Muscle of back (tissue), 3 donors: ENCODE measurements at regions not wholly inside any gene's neighbourhood (a gene's known extent, or its start where the extent isn't known, plus 50 kb on each side); places are given as distances from the start of the nearest gene placed in this dataset.

Experiments
- DNase-seq, 3 donors: peaks; one replicate each; pipeline versions ENCODE4 v3.0.0 to v3.0.0-alpha.2; 2013

GRCh38 chr16:79662669-79663313 lies 62.3 kb upstream of the MAF start:
- DNase-seq, result no peak

GRCh38 chr16:79662122-79662521 lies 61.6 kb upstream of the MAF start:
- DNase-seq, result no peak

- no peak for DNase-seq
Observed at GRCh38 chr16:79661578-79661977, 61.0 kb upstream of the MAF start.

- DNase-seq, result no peak
Observed at GRCh38 chr16:79659344-79659743, 58.8 kb upstream of the MAF start.

- peak in 1 of 3 donors; percentile 40 for DNase-seq
Observed at GRCh38 chr16:79658301-79659033, 57.9 kb upstream of the MAF start.

GRCh38 chr16:79656553-79657115 lies 56.1 kb upstream of the MAF start:
- no peak for DNase-seq

- DNase-seq, result peak in 2 of 3 donors; percentile 55 to 90
Observed at GRCh38 chr16:79653373-79653891, 52.9 kb upstream of the MAF start.

- DNase-seq, result no peak
Observed at GRCh38 chr16:79651363-79651762, 50.8 kb upstream of the MAF start.
